HepG2 (cell line): ENCODE measurements at regions not wholly inside any gene's neighbourhood (a gene's known extent, or its start where the extent isn't known, plus 50 kb on each side); places are given as distances from the start of the nearest gene placed in this dataset.
A peak's percentile ranks its signal among the peaks of the same experiment; 100 is the strongest.

Experiments
- ATAC-seq: fragments of 200-7000 bp; cut with Tn5 transposase; 3 replicates; pipeline ENCODE4 v1.9.1; 2020; ENCODE audit warnings: mild to moderate bottlenecking, moderate library complexity
- BruUV-seq: library from RNA; stranded (reverse); fragments of 400-500 nt; replicated peaks from 2 replicates; lab custom pipeline; 2021; lab: Mats Ljungman, UMichigan
- CTCF ChIA-PET: fragments of 300-600 bp; formaldehyde crosslinking; extraction: SDS; loops from one replicate; lab custom pipeline; 2021; ENCODE audit warnings: low total read pairs, inconsistent platforms, low intra/inter-chr PET ratio; lab: Yijun Ruan, JAX
- POLR2A ChIA-PET: fragments of 350-600 bp; sonication (Branson Sonifier 250); formaldehyde crosslinking; loops from one replicate; lab custom pipeline; 2020; ENCODE audit warnings: antibody characterized with exemption, inconsistent platforms; lab: Yijun Ruan, JAX
- DNase-seq: peaks from one replicate; pipeline ENCODE4 v3.0.0-alpha.2; 2015; ENCODE audit warnings: low spot score
- FAIRE-seq: peaks from 3 replicates; lab custom pipeline; 2011; peaks lifted over from hg19 to GRCh38; lab: Jason Lieb, UNC
- H2AFZ ChIP-seq: one replicate; pipeline ENCODE4 v1.6.1; 2011; ENCODE audit warnings: low read length, inconsistent platforms
- H3K27ac ChIP-seq: fragments of 300-600 bp; 3 replicates; pipeline ENCODE4 v1.8.0; 2011; ENCODE audit warnings: mixed run types, mild to moderate bottlenecking, mixed read lengths, low read length, inconsistent platforms; ENCODE audit not compliant: insufficient read depth; ENCODE audit errors: extremely low read length
- H3K27me3 ChIP-seq, 2 experiments: fragments of 200-600 bp in 1 of 2; 2 replicates in 1 of 2; 3 replicates in 1 of 2; pipeline versions ENCODE4 v1.6.0 to v1.8.0; 2011; ENCODE audit warnings: low read length in 2 of 2, mild to moderate bottlenecking in 2 of 2, moderate library complexity in 2 of 2, inconsistent platforms in 1 of 2; ENCODE audit not compliant: insufficient read depth in 2 of 2, control insufficient read depth in 1 of 2
- H3K36me3 ChIP-seq, 2 experiments: fragments of 200-600 bp in 1 of 2; replicated peaks in 1 of 2; 2 replicates in 1 of 2; 3 replicates in 1 of 2; pipeline versions ENCODE4 v1.5.1 to v1.8.0; 2011; ENCODE audit warnings: low read length in 2 of 2, inconsistent platforms in 1 of 2; ENCODE audit not compliant: insufficient read depth in 2 of 2, control insufficient read depth in 1 of 2
- H3K4me1 ChIP-seq: 2 replicates; pipeline ENCODE4 v1.5.1; 2012; ENCODE audit warnings: low read length, inconsistent platforms; ENCODE audit not compliant: insufficient read depth
- H3K4me2 ChIP-seq: 2 replicates; pipeline ENCODE4 v1.6.0; 2011; ENCODE audit warnings: low read depth, low read length, inconsistent platforms
- H3K4me3 ChIP-seq, 3 experiments: fragments of 200-600 bp in 1 of 3; sonication (generic), shearing (Covaris generic) in 1 of 3; replicated peaks in 1 of 3; 2 replicates each; pipeline ENCODE4 v1.5.1; 2011 to 2016; ENCODE audit warnings: low read length in 3 of 3, inconsistent platforms in 2 of 3, low read depth in 2 of 3, mild to moderate bottlenecking in 2 of 3, control low read depth in 1 of 3, mixed read lengths in 1 of 3; ENCODE audit not compliant: insufficient read depth in 1 of 3
- H3K79me2 ChIP-seq: one replicate; pipeline ENCODE4 v1.6.1; 2011; ENCODE audit warnings: low read length, inconsistent platforms; ENCODE audit not compliant: insufficient read depth
- H3K9ac ChIP-seq: 2 replicates; pipeline ENCODE4 v1.6.0; 2011; ENCODE audit warnings: mild to moderate bottlenecking, low read depth, low read length, inconsistent platforms; ENCODE audit not compliant: insufficient read depth
- H3K9me3 ChIP-seq: 2 replicates; pipeline ENCODE4 v1.5.1; 2012; ENCODE audit warnings: mild to moderate bottlenecking, low read length
- H4K20me1 ChIP-seq: 2 replicates; pipeline ENCODE4 v1.6.0; 2011; ENCODE audit warnings: inconsistent platforms, mild to moderate bottlenecking, low read length, moderate library complexity; ENCODE audit not compliant: insufficient read depth
- ATF7 ChIP-seq, 2 experiments: fragments of 450-650 bp in 1 of 2; sonication (generic) in 1 of 2; formaldehyde crosslinking in 1 of 2; IDR thresholded peaks; 2 replicates each; pipeline versions ENCODE4 v1.4.0 to v1.6.1; 2016 to 2020; ENCODE audit warnings: antibody characterized with exemption in 1 of 2, mild to moderate bottlenecking in 1 of 2, missing genetic modification reagents in 1 of 2
- CREB1 ChIP-seq, 2 experiments: fragments of 450-650 bp in 1 of 2; IDR thresholded peaks; 2 replicates each; pipeline ENCODE4 v1.6.1; 2016 to 2017; ENCODE audit warnings: control low read depth in 1 of 2, mild to moderate bottlenecking in 1 of 2, missing compliant biosample characterization in 1 of 2, missing genetic modification characterization in 1 of 2
- CREM ChIP-seq, 2 experiments: sonication (generic) in 1 of 2; formaldehyde crosslinking in 1 of 2; IDR thresholded peaks; 2 replicates each; pipeline versions ENCODE4 v1.4.0 to v1.6.1; 2016 to 2020; ENCODE audit warnings: antibody characterized with exemption in 1 of 2, mild to moderate bottlenecking in 1 of 2, missing genetic modification reagents in 1 of 2
- KAT8 ChIP-seq: IDR thresholded peaks from 2 replicates; pipeline ENCODE4 v1.6.1; 2016; ENCODE audit warnings: missing genetic modification reagents, missing compliant biosample characterization
- MAZ ChIP-seq, 2 experiments: sonication (generic) in 1 of 2; formaldehyde crosslinking in 1 of 2; IDR thresholded peaks; 2 replicates each; pipeline versions ENCODE4 v1.5.0 to v1.6.1; 2012 to 2020; ENCODE audit warnings: low read depth in 2 of 2, mild to moderate bottlenecking in 2 of 2, borderline replicate concordance in 1 of 2, improper control_type of control experiment in 1 of 2, low read length in 1 of 2, missing genetic modification reagents in 1 of 2, moderate library complexity in 1 of 2
- RELA ChIP-seq: sonication (generic); formaldehyde crosslinking; IDR thresholded peaks from 2 replicates; pipeline ENCODE4 v1.4.0; 2020; ENCODE audit warnings: missing genetic modification reagents
- WGBS: methylation state at CpG from one replicate; pipeline ENCODE4 v1.1.6; 2017; ENCODE audit warnings: low lambda C conversion rate; 5-methylcytosine and 5-hydroxymethylcytosine counted together
- in situ Hi-C: cut with HindIII; loops from 2 replicates; pipeline ENCODE4 v1.10.0; 2017; ENCODE audit warnings: low pct_unique_long_range_greater_than_20kb; ENCODE audit not compliant: extremely low pct_ligation_motif_present
- intact Hi-C: fragments of 100-400 bp; cut with micrococcal nuclease; formaldehyde crosslinking; loops from one replicate; pipeline ENCODE4 v1.10.0; 2022; ENCODE audit not compliant: unreplicated experiment
- TF ChIP-seq, protein P1 (sequence below): sonication (generic); formaldehyde crosslinking; IDR thresholded peaks from 2 replicates; pipeline ENCODE4 v1.4.0; 2020; ENCODE audit warnings: mild to moderate bottlenecking, missing genetic modification reagents, borderline replicate concordance
- TF ChIP-seq, protein P2 (sequence below): sonication (generic); formaldehyde crosslinking; IDR thresholded peaks from 2 replicates; pipeline ENCODE4 v1.4.0; 2020; ENCODE audit warnings: missing genetic modification reagents

DNA sequence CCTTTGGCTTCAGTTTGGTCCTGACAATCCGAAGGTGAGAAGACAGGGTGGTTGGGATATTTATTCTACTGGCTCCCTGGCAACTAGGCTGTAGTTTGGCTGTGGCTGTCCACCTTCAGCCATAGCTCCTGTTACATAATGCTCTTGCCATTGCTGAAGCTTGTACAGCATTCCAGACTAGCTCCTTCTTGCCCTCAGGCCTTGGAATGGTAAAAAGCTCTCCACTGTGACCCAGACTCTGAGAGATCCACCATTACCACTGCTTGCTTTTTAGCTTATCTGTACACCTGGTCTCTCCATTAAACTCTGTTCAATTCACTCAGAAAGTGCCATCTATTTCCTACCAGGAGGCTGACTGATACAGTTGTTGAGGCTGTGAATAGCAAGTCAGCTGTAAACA, 231.8 kb upstream of the MON1B start (continued):
- TF ChIP-seq, protein P1, sequence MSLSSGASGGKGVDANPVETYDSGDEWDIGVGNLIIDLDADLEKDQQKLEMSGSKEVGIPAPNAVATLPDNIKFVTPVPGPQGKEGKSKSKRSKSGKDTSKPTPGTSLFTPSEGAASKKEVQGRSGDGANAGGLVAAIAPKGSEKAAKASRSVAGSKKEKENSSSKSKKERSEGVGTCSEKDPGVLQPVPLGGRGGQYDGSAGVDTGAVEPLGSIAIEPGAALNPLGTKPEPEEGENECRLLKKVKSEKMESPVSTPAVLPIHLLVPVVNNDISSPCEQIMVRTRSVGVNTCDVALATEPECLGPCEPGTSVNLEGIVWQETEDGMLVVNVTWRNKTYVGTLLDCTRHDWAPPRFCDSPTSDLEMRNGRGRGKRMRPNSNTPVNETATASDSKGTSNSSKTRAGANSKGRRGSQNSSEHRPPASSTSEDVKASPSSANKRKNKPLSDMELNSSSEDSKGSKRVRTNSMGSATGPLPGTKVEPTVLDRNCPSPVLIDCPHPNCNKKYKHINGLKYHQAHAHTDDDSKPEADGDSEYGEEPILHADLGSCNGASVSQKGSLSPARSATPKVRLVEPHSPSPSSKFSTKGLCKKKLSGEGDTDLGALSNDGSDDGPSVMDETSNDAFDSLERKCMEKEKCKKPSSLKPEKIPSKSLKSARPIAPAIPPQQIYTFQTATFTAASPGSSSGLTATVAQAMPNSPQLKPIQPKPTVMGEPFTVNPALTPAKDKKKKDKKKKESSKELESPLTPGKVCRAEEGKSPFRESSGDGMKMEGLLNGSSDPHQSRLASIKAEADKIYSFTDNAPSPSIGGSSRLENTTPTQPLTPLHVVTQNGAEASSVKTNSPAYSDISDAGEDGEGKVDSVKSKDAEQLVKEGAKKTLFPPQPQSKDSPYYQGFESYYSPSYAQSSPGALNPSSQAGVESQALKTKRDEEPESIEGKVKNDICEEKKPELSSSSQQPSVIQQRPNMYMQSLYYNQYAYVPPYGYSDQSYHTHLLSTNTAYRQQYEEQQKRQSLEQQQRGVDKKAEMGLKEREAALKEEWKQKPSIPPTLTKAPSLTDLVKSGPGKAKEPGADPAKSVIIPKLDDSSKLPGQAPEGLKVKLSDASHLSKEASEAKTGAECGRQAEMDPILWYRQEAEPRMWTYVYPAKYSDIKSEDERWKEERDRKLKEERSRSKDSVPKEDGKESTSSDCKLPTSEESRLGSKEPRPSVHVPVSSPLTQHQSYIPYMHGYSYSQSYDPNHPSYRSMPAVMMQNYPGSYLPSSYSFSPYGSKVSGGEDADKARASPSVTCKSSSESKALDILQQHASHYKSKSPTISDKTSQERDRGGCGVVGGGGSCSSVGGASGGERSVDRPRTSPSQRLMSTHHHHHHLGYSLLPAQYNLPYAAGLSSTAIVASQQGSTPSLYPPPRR (CRISPR knock-in tag), result no peak
- TF ChIP-seq MAZ (IDR thresholded peaks at IDR 0.05; ENCODE audit: borderline replicate concordance, low read depth, low read length) (no peak), MAZ (CRISPR knock-in tag; IDR thresholded peaks at IDR 0.05; ENCODE audit: low read depth) (no peak)

DNA sequence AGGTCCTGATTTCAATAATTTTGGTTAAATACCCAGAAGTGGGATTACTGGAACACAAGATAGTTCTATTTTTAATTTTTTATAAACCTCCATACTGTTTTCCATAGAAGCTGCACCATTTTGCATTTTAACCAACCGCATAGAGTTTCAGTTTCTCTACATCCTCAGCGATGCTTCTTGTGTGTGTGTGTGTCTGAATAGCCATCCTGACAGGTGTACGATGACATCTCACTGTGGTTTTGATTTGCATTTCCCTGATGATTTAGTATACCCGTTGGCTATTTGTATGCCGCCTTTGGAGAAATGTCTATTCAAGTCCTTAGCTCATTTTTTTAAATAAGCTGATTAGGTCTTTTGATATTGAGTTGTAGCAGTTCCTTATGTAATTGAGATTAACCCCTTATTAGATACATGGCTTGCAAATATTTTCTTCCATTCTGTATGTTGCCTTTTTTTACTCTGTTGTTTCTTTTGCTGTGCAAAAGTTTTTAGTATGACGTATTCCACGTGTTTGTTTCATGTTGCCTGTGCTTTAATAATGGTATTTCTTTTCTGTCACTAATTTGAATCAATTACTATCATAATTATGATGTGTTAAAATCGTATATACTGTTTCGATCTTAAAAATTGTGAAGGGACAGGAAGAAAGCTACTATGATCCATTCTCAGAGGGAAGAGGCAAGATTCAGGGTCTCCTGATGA, 227.2 kb upstream of the MON1B start:
- DNase-seq (no peak), FAIRE-seq (no peak)
- Histone ChIP-seq H3K4me1 (no peaks in the 10 kb centered on the region), H2AFZ (no peak overlapping the region), H4K20me1 (no peaks in the 10 kb centered on the region), H3K9ac (no peak overlapping the region), H3K4me2 (no peak overlapping the region), H3K9me3 (peaks cover 20% of the 10 kb centered on the region)
- BruUV-seq, result no TSS peak
- WGBS, result 28% methylated on average over 9 of the region's 9 CpGs
- in situ Hi-C loops, result no loop called here
- ChIA-PET POLR2A (no interaction called here), CTCF (no interaction called here)
- intact Hi-C loops, result no loop called here
- TF ChIP-seq KAT8 (CRISPR knock-in tag) (no peak), ATF7 (IDR thresholded peaks at IDR 0.05) (peak; percentile 55; the same call in 1 of the 2 replicates), ATF7 (CRISPR knock-in tag; IDR thresholded peaks at IDR 0.05) (no peak), CREM (IDR thresholded peaks at IDR 0.05) (no peak), CREM (CRISPR knock-in tag; IDR thresholded peaks at IDR 0.05) (no peak), RELA (no peak), CREB1 (IDR thresholded peaks at IDR 0.05) (peak; percentile 74), CREB1 (CRISPR knock-in tag; IDR thresholded peaks at IDR 0.05) (no peak)
- TF ChIP-seq, protein P2, sequence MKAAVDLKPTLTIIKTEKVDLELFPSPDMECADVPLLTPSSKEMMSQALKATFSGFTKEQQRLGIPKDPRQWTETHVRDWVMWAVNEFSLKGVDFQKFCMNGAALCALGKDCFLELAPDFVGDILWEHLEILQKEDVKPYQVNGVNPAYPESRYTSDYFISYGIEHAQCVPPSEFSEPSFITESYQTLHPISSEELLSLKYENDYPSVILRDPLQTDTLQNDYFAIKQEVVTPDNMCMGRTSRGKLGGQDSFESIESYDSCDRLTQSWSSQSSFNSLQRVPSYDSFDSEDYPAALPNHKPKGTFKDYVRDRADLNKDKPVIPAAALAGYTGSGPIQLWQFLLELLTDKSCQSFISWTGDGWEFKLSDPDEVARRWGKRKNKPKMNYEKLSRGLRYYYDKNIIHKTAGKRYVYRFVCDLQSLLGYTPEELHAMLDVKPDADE (CRISPR knock-in tag), result no peak
- TF ChIP-seq, all 625 proteins: peak for 2
- H3K27me3 ChIP-seq, result no peaks in the 10 kb centered on the region
- no peaks in the 10 kb centered on the region for H3K36me3 ChIP-seq
- no peaks in the 10 kb centered on the region for H3K79me2 ChIP-seq
- ATAC-seq, result no peak
- H3K27ac ChIP-seq, result no peak overlapping the region
- no peak overlapping the region for H3K4me3 ChIP-seq
